ENCODE measurements at regions not wholly inside any gene's neighbourhood (a gene's known extent, or its start where the extent isn't known, plus 50 kb on each side); places are given as distances from the start of the nearest gene placed in this dataset.

- H3K4me3 ChIP-seq (ENCODE audit: low read length), result no peak overlapping the region
These were observed 50.8 kb upstream of the SMIM36 start for GRCh38 chr17:55561973-55562495.

GRCh38 chr17:55561316-55561972 lies 50.2 kb upstream of the SMIM36 start:
- H3K4me3 ChIP-seq (ENCODE audit: low read length), result no peak overlapping the region
- no peak for DNase-seq (ENCODE audit: low read depth, low spot score)

More at GRCh38 chr17:55561973-55562495, 50.8 kb upstream of the SMIM36 start:
- no peak for DNase-seq (ENCODE audit: low read depth, low spot score)
